ENCODE measurements at regions not wholly inside any gene's neighbourhood (a gene's known extent, or its start where the extent isn't known, plus 50 kb on each side); places are given as distances from the start of the nearest gene placed in this dataset.

DNA sequence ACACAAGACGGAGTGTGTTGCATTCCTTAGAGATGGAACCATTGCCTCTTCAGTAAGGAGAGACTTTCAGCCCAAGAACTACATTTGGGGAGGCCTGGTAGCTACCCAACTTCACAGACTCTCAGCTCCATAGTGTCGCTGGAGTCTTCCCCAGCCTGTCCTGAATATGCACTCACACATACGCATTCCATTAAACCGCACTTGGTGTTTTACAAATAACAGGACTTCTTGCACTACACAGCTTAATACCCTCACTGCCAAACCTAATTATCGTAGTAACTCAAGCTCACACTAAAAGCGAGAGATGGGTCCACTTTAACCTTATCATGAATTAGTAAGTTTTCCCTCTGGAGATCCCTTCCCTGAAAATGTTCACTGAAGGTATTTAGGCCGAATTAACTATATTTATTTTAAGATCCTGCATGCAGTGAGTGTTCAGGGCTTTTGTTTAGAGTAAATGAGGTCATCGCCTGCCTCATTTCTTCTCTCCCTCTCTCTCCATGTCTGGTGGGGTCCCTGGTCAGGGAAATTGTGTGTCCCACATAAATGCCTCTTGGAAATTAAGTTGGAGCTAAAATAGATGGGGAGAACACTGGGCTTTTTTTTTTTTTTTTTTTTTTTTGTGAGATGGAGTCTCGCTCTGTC lies 171.9 kb downstream of the FAM43A start:
- intact Hi-C loops (cut with micrococcal nuclease), result loop anchor here (5.0 kb wide), 1 partner anchor 170 kb away; the partner anchor contains the start of gene FAM43A
- POLR2A ChIA-PET (ENCODE audit: unreplicated experiment), result no interaction called here
- BruUV-seq (replicated peaks), result no TSS peak
- peak overlapping the region; percentile 17; the same call in 1 of the 2 replicates for H3K27ac ChIP-seq (ENCODE audit: insufficient read depth, low read length)
- H3K4ac ChIP-seq (ENCODE audit: low read depth, low read length), result peak overlapping the region; percentile 67; the same call in 1 of the 2 replicates
- H4K5ac ChIP-seq (ENCODE audit: low read depth, low read length), result no peak overlapping the region
- H2BK5ac ChIP-seq (ENCODE audit: low read depth, low read length, poor library complexity, severe bottlenecking), result no peak overlapping the region
- DNase-seq (peak; percentile 67), ATAC-seq (ENCODE audit: low read depth) (peak; percentile 90)
- no peaks in the 10 kb centered on the region for H3K36me3 ChIP-seq (ENCODE audit: control insufficient read depth, insufficient read depth, low read length)
- H2AK5ac ChIP-seq (ENCODE audit: low read depth, low read length), result peak overlapping the region; percentile 59
- peak overlapping the region; percentile 59; the same call in 1 of the 2 replicates for H3K23ac ChIP-seq (ENCODE audit: low read depth, low read length)
- 58% methylated on average over 2 of the region's 9 CpGs; no CpG with 5 or more reads in 1 of the 2 experiments for WGBS, 2 experiments (ENCODE audit: extremely low coverage in 2 of 2, insufficient read length in 1 of 2)
- no peak overlapping the region for H2AFZ ChIP-seq (replicated peaks; ENCODE audit: low read length, poor library complexity)
- 0 out of 2 replicates have a peak overlapping the region, but pooled peaks have one; percentile 13 for H3K18ac ChIP-seq (ENCODE audit: low read depth, low read length)
- no peaks in the 10 kb centered on the region for H3K9me3 ChIP-seq (ENCODE audit: control insufficient read depth, insufficient read depth, low read length)
- H3K4me2 ChIP-seq (ENCODE audit: low read depth, low read length), result peak overlapping the region; percentile 73
- in situ Hi-C loops (cut with MboI; ENCODE audit: low sequenced_read_pairs), result loop anchor here (25.0 kb wide), 1 partner anchor 520 kb away; no protein-coding TSS in a partner anchor
- H3K79me1 ChIP-seq (ENCODE audit: low read depth in 1 of 2, low read length in 2 of 2), result no peaks in the 10 kb centered on the region
- dilution Hi-C loops (cut with HindIII; ENCODE audit: low sequenced_read_pairs, unreplicated experiment), result no loop called here
- peaks cover 13% of the 10 kb centered on the region for H3K4me1 ChIP-seq (ENCODE audit: control insufficient read depth, insufficient read depth, low read length)
- H3K14ac ChIP-seq (replicated peaks; ENCODE audit: low read depth, low read length), result peak overlapping the region; percentile 60; the same call in 1 of the 2 replicates
- no peak overlapping the region for H3K9ac ChIP-seq (ENCODE audit: low read depth, low read length)
- H4K91ac ChIP-seq (ENCODE audit: insufficient read depth, low read depth, low read length), result 0 out of 2 replicates have a peak overlapping the region, but pooled peaks have one; percentile 7
- H3K56ac ChIP-seq (ENCODE audit: extremely low read depth, insufficient read depth, low read length), result no peak overlapping the region; the same call in 1 of the 2 replicates
- peak overlapping the region; percentile 71 for H2BK120ac ChIP-seq (ENCODE audit: low read depth, low read length)
- peak overlapping the region; percentile 67 for H2BK20ac ChIP-seq (ENCODE audit: low read depth, low read length)
- H2BK15ac ChIP-seq (ENCODE audit: low read depth, low read length), result peak overlapping the region; percentile 15; the same call in 1 of the 3 replicates
- H3K9me1 ChIP-seq (ENCODE audit: insufficient read depth, low read length), result peaks cover 7% of the 10 kb centered on the region
- no peak overlapping the region for H2AK9ac ChIP-seq (replicated peaks; ENCODE audit: low read depth, low read length, poor library complexity)
- peaks cover 10% of the 10 kb centered on the region for H3K27me3 ChIP-seq (ENCODE audit: control insufficient read depth, insufficient read depth, low read length)
- H3K4me3 ChIP-seq (ENCODE audit: insufficient read depth, low read depth, low read length), result no peak overlapping the region
- H4K20me1 ChIP-seq (ENCODE audit: insufficient read depth, low read length), result no peaks in the 10 kb centered on the region; the same call in 1 of the 2 replicates
- TF ChIP-seq CTCF (conservative IDR thresholded peaks at IDR 0.05; ENCODE audit: low read depth, low read length) (no peak), SMC3 (IDR thresholded peaks at IDR 0.05; ENCODE audit: low read depth, low read length) (no peak), RFX5 (IDR thresholded peaks at IDR 0.05; ENCODE audit: low read depth, low read length) (no peak)
- CTCF ChIA-PET, result no interaction called here
- peak overlapping the region in 1 of 2 experiments; percentile 69; a peak in 1 of 4 replicates for H4K8ac ChIP-seq (ENCODE audit: low read depth in 2 of 2, low read length in 2 of 2)

Measured in IMR-90 (cell line).